HG02623 (cell line): ENCODE measurements at regions not wholly inside any gene's neighbourhood (a gene's known extent, or its start where the extent isn't known, plus 50 kb on each side); places are given as distances from the start of the nearest gene placed in this dataset.

ENCODE experiments used
- ATAC-seq: cut with Tn5 transposase; IDR thresholded peaks from one replicate; pipeline ENCODE4 v1.9.1; 2021; ENCODE audit warnings: moderate library complexity; ENCODE audit not compliant: unreplicated experiment

GRCh38 chr14:100658181-100658886 lies 68.4 kb upstream of the DLK1 start:
- no peak for ATAC-seq

GRCh38 chr14:100659345-100660001 lies 67.2 kb upstream of the DLK1 start:
- ATAC-seq, result no peak

- no peak for ATAC-seq
Observed at GRCh38 chr14:100660498-100660881, 66.2 kb upstream of the DLK1 start.

GRCh38 chr14:100660882-100661635 lies 65.6 kb upstream of the DLK1 start:
- ATAC-seq, result no peak

GRCh38 chr14:100662879-100663760 lies 63.6 kb upstream of the DLK1 start:
- no peak for ATAC-seq

GRCh38 chr14:100663761-100664052 lies 63.0 kb upstream of the DLK1 start:
- ATAC-seq, result no peak

GRCh38 chr14:100664231-100664630 lies 62.5 kb upstream of the DLK1 start:
- ATAC-seq, result no peak

GRCh38 chr14:100664841-100665510 lies 61.7 kb upstream of the DLK1 start:
- no peak for ATAC-seq

GRCh38 chr14:100665511-100666032 lies 61.1 kb upstream of the DLK1 start:
- no peak for ATAC-seq

GRCh38 chr14:100666403-100666802 lies 60.3 kb upstream of the DLK1 start:
- no peak for ATAC-seq

- ATAC-seq, result no peak
Observed at GRCh38 chr14:100666851-100667250, 59.8 kb upstream of the DLK1 start.

- no peak for ATAC-seq
Observed at GRCh38 chr14:100667656-100668055, 59.0 kb upstream of the DLK1 start.

- ATAC-seq, result no peak
Observed at GRCh38 chr14:100668352-100668751, 58.3 kb upstream of the DLK1 start.

- ATAC-seq, result no peak
Observed at GRCh38 chr14:100669011-100669412, 57.7 kb upstream of the DLK1 start.

GRCh38 chr14:100669468-100669867 lies 57.2 kb upstream of the DLK1 start:
- ATAC-seq, result no peak

GRCh38 chr14:100670017-100670752 lies 56.5 kb upstream of the DLK1 start:
- ATAC-seq, result no peak

- no peak for ATAC-seq
Observed at GRCh38 chr14:100670753-100671049, 56.0 kb upstream of the DLK1 start.

GRCh38 chr14:100671386-100671901 lies 55.2 kb upstream of the DLK1 start:
- no peak for ATAC-seq

- ATAC-seq, result no peak
Observed at GRCh38 chr14:100671906-100672305, 54.8 kb upstream of the DLK1 start.
